SH-SY5Y (cell line): ENCODE measurements at regions not wholly inside any gene's neighbourhood (a gene's known extent, or its start where the extent isn't known, plus 50 kb on each side); places are given as distances from the start of the nearest gene placed in this dataset.

Experiments
- GATA2 ChIP-seq: IDR thresholded peaks from 2 replicates; pipeline ENCODE4 v1.6.1; 2011; ENCODE audit warnings: mild to moderate bottlenecking, low read depth, low read length
- GATA3 ChIP-seq: IDR thresholded peaks from 2 replicates; pipeline ENCODE4 v1.6.1; 2011; ENCODE audit warnings: low read depth, mild to moderate bottlenecking, low read length, moderate library complexity

DNA sequence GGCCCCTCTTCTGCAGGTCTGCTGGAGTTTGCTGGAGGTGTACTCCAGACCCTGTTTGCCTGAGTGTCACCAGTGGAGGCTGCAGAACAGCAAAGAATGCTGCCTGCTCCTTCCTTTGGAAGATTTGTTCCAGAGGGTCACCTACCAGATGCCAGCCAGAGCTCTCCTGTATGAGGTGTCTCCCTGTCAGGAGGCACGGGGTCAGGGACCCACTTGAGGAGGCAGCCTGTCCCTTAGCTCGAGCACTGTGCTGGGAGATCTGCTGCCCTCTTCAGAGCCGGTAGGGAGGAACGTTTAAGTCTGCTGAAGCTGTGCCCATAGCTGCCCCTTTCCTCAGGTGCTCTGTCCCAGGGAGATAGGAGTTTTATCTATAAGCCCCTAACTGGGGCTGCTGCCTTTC lies 207.9 kb downstream of the FAT3 start:
- TF ChIP-seq GATA2 = no peak
- TF ChIP-seq GATA3 = no peak
